ENCODE measurements at regions not wholly inside any gene's neighbourhood (a gene's known extent, or its start where the extent isn't known, plus 50 kb on each side); places are given as distances from the start of the nearest gene placed in this dataset.

- TF ChIP-seq CTCF (IDR thresholded peaks at IDR 0.05; ENCODE audit: poor library complexity, severe bottlenecking) (no peak), POLR2AphosphoS5 (IDR thresholded peaks at IDR 0.05) (no peak), EZH2 (IDR thresholded peaks at IDR 0.05; ENCODE audit: borderline replicate concordance, insufficient read depth, low read length, poor library complexity, severe bottlenecking) (no peak), RAD21 (conservative IDR thresholded peaks at IDR 0.05) (no peak), MXI1 (conservative IDR thresholded peaks at IDR 0.05; ENCODE audit: poor library complexity, severe bottlenecking) (no peak), EP300 (conservative IDR thresholded peaks at IDR 0.05; ENCODE audit: poor library complexity, severe bottlenecking) (no peak), SMC3 (conservative IDR thresholded peaks at IDR 0.05; ENCODE audit: poor library complexity) (no peak)
These were observed 179.3 kb downstream of the XPNPEP1 start for GRCh38 chr10:109744020-109744419.
